ENCODE measurements at regions not wholly inside any gene's neighbourhood (a gene's known extent, or its start where the extent isn't known, plus 50 kb on each side); places are given as distances from the start of the nearest gene placed in this dataset.
"Not testable (repeated sequence)": the region's sequence is repeated elsewhere in the genome, so short reads cannot be mapped to it uniquely, and the experiment has no call there.

DNA sequence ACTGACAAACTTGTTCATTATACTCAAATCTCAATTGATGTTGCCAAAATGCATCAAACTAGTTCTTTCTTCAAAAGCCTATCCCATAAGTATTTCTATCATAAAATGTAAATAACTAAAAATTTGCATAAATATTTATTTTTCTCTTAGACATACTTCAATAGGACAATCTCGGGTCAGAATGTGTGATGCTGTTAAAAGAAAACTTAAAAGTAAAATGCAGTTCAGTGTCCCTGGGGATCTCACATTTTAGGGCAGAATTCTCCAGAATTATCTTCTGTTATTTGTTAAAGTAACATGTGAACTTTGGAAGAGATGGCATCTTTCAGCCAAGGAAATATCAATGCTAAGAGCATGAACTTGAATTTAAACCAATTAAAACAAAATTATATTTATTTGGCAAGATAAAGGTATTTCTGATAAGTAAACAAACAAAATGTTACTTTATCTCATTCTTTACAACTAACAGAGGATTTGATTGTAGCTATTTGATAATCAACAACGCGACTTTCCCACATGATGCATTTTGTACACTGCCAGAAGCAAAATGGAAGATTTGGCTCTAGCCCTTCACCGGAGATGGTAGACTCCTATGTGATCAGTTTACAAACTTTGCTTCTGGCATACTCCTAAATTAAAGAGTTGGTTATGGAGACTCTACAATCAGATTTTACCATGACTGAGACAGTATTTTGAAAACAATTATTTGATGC lies 169.5 kb upstream of the EDNRB start:
- no peak for DNase-seq (ENCODE audit: low read depth)

DNA sequence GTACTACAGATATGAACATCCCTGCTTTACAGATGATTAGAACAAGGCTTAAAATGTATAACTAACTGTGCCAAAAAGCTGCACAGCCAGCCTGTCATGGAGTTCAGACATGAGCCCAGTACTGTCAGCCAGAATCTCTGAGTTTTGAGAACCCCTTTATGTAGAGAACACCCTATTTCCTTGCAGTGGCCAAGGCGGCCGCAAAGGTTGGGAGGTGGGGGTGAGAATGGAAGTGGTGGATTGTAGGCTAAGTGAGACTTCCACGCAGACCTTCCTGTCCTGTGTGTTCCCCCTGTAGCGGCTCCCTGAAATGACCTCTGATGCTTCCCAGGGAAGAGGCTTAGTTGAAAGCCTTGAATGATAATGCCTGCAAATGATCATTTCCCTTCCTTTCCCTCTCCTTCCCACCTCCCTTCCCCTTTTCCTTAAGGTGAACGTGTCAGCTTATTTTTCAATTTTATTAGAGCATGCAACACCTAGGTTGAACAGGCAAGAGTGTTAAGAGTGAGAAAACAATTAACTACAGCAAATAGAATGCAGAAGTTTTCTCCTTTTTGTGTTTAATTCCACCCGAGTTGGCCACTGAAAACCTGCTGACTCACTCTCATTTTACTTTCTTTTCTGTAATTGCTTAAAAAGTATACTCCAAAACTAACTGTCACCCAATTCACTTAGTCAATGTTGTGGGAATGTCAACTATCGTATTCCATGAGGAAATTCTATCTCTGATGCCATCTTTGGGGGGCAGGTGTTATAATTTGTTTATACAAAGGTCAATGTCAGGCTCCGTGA lies 167.0 kb upstream of the EDNRB start:
- DNase-seq (ENCODE audit: low read depth) = no peak

DNA sequence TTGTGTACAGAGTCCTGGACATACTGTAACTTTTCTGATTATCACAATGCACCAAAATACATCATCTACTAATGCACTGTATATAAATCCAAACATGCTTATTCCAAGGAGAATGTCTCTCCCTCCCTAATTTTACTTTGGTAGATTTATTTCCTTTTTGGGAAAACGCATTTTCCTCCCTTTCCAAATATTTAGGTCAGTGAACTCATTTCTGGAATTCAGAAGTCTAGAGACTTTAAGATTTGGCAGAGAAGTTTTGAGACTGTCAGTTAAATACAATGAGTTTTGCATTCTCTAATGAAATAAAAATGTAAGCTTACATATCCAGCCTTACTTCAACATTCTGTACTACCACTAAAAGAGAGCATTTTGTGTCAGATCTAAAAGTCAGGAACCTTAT lies 165.8 kb upstream of the EDNRB start:
- no peak for DNase-seq (ENCODE audit: low read depth)

DNA sequence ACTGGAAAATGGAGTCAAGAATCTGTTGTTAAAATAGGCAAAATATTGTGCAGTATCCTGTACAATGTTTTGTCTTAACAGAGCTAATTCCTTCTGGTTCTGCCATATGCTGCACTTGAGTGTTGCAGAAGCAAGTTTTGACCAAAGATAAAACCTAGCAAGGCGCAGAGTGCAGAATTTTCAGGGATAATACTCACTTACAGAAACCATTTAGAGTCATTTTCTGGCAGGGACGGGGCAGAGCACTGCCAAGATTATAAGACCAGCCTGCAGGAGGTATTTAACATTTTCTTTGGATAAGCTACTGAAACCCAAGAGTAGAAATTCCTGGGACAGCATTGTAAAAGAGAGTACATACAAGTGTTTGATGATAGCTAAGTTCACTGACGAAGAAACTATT lies 159.5 kb upstream of the EDNRB start:
- DNase-seq (ENCODE audit: low read depth) = no peak

DNA sequence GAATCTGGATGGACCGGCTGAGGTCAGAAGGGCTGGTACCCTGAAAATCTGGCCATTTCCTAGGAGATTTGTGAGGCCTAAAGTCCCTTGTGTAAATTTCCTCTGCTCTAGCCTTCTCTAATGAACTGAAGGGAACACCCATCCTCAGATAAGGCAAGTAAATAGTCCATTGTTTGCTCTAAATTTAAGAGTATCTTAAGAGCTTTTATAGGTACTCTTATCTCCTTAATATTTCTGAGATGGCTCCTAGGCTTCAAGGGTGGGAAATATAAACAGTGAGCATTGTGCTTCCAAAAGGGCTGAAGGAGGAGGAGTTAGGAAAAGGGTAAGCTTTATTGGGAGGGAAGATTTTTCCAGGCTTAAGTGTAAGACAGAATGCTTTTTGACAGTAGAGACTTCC lies 148.7 kb upstream of the EDNRB start:
- no peak for DNase-seq (ENCODE audit: low read depth)

DNA sequence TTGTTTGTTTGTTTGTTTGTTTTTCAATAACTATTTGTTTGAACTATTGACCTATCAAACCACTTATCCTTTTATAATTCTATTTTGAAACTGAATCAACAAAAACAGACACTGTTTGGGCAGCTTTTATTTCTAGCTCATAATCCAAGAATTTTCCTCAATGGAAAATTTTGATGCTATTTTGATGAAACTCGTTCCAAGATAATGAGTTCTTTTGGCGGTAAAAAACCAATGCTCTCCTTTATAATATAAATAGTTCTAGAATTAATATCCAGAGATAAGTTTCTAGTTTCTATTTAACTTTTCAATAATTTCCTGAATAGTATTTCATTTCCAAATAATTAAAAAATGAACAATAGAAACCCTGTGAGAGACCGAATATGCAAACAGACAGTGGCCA lies 146.5 kb upstream of the EDNRB start:
- DNase-seq (ENCODE audit: low read depth) = no peak

DNA sequence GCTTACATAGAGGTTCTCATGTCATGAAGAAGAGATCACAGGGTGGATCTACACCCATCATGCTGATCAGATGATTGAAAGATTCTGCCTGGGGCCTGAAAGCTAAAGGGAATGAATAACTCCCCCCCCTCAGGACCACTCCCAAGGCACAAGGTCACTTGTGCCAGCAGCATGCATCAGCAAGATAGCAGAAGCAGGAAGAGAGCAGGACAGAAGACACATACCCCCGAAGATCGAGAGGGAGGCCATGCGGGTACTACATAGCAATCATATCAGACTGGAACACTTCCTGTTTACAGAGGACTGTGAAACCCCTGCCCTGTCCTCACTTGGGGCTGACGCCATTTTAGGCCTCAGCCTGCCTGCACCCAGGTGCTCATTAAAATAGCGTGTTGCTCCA lies 143.2 kb upstream of the EDNRB start:
- no peak for DNase-seq (ENCODE audit: low read depth)

DNA sequence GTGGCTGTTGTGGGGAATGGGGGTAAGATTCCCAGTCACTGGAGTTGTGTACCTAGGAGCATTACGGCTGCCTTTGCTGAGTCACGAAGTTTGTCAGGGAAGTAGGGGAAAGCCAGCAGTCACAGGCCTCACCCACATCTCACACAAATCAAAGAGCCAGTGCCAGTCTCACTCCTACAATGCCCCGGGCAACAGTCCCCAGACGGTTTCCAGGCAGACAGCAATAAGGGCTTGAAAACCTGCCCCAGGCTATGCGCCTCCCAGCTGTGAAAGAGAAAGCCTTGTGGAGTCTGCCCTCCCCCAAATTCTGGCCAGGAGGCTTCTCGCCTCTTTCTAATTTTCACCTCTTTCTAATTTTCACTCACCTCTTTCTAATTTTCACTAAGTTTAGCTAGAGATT lies 142.3 kb upstream of the EDNRB start:
- peak; percentile 7 for DNase-seq (ENCODE audit: low read depth)

DNA sequence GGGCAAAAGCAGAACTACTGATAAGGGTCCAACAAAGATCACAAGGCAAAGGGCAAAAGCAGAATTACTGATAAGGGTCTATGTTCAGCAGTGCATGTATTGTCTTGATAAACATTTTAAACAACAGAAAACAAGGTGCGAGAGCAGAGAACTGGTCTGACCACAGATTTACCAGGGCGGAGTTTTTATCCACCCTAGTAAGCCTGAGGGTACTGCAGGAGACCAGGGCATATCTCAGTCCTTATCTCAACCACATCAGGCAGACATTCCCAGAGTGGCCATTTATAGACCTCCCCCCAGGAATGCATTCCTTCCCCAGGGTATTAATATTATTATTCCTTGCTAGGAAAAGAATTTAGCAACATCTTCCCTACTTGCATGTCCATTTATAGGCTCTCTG lies 138.2 kb upstream of the EDNRB start:
- not testable (repeated sequence) for DNase-seq (ENCODE audit: low read depth)

DNA sequence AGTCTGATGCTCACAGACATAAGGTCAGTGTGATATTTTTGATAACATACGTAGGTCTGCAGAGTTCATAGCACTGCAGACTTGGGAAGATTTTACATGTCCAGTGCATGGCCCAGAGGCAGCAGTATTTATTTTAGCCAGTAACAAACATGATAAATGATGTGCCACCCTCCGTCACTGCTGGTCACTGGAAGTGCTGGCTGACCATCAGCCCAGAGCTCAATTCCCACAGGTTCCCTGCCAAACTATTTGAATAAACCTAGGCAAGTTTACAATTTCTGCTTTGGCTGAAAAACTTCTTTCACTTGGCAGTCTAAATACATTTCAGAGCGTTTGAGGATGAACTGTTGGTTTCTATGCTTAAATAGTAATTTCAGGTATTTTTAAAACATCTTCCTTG lies 135.5 kb upstream of the EDNRB start:
- DNase-seq (ENCODE audit: low read depth) = no peak

DNA sequence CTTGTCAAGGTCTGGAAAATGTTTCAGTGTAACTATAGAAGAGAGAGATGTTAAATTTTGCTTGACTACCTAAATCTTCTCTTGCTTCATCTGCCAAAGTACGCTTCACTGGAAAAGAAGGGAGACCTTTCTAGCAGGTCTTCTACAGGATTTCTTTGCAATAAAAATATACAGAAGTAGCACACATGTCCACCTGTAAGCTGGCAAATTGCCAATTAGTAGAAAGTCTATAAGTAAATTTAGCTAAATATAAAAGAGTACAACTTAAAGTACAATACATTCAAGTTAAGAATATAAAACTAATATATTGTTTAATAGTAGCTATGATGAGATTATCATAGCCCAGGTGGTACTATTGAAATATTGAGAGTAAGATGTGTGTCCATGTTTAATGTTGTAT lies 128.5 kb upstream of the EDNRB start:
- no peak for DNase-seq (ENCODE audit: low read depth)

DNA sequence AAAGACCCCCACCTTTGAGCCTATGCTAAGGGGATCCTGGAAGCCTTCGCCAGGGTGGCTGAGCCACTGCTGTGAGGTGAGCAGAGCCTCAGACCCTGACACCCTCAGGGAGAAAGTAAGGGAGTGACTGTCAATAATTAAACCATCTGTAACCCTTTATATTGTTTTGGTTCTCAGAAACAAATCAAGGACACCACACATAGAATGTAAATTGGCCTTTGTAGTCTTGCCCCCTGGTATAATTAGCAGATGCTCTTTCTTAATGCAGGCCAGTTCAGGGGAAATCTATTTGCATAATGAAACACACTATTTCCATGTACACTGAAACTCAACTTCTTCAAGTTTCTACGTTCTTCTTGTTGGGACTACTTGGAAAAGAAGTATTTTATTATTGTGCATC lies 127.7 kb upstream of the EDNRB start:
- DNase-seq (ENCODE audit: low read depth) = no peak

DNA sequence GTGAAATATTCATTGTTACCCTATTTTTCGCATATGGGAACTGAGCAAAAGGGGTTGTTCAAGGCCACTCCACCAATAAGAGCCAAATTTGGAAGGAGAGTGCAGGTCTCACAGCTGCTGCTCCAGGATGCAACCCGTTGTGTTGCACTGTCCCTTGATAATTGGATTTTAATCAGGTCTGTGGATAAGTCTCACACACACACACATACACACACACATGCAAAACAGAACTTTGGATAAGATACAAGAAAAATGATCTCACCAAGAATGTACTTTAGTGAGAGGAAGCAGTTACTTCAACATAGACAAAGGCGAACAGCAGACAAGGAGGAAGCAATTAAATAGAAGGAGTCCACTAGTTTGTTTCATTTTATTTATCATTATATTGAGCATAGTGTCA lies 127.3 kb upstream of the EDNRB start:
- DNase-seq (ENCODE audit: low read depth) = no peak

DNA sequence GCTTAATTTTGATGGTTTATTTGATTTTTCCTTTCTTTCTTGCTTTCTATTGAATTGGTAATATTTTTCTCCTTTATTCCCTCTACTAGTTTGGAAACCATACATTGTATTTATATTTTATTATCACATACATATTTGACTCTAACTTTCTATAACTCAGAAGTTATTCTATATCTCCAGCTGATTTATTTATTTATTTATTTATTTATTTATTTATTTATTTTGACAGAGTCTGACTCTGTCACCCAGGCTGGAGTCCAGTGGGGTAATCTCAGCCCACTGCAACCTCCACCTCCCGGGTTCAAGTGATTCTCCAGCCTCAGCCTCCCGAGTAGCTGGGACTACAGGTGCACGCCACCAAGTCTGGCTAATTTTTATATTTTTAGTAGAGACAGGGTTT lies 122.7 kb upstream of the EDNRB start:
- not testable (repeated sequence) for DNase-seq (ENCODE audit: low read depth)

DNA sequence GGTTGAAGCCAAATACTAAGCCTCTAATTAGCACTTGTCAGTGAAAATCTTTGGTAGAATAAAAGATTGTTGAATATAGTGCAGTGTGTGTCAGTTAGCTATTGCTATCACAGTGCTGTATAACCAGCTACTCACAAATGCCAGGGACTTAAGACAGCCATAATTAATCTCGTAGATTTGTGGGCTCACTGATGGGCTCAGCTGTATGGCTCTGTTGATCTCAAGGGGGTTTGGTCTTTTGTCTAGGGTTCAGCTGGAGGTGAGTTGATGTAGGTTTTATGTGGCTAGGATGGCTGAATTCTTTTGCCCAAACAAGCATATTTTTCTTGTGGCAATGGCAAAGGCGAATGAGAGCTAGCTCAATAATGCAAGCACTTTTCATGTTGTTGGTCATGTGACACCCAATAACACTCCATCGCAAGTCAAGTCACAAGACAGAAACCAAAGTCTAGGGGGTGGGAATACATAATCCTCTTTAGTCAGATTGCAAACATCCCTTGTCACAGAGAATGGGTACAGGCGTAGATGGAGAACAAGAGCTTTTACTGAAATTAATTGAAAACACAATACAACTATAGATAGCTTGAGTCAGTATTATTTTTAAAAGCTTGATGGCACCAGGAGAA lies 121.7 kb upstream of the EDNRB start:
- no peak for DNase-seq (ENCODE audit: low read depth)

DNA sequence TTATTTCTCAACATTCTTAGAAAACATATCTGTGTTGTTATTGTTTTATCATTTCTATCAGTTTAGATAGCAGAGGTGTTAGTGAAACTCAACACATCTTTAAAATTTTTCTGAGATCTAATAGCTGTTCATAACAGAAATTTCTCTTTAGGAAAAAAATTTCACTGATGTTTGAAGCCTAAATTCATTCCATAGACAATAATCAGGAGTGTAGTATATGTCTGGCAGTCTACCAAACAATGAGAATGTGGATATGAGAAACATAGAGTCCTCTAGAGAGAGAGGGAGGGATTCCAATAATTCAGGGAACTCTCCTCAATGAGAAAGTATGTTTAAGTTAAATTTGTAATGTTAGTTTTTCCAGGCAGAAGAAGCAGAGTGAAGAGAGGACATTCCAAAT lies 118.2 kb upstream of the EDNRB start:
- no peak for DNase-seq (ENCODE audit: low read depth)

DNA sequence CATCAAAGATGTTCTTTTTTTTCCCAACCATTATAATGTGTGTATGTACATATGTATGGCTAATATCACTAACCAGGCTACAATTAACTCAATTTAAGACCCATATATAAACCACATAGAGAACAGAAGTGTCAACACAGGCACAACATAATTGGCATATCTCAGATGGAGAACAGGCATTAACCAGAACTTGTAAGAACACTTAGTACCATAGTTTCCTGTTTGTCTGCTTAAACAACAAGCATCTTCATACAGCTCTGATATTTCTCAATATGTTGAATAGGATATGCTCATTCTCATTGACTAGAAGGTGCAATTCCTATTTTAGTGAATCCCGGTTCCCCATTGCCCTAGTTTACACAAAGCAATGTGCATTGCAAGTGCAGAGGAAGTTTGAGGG lies 116.9 kb upstream of the EDNRB start:
- DNase-seq (ENCODE audit: low read depth) = no peak

DNA sequence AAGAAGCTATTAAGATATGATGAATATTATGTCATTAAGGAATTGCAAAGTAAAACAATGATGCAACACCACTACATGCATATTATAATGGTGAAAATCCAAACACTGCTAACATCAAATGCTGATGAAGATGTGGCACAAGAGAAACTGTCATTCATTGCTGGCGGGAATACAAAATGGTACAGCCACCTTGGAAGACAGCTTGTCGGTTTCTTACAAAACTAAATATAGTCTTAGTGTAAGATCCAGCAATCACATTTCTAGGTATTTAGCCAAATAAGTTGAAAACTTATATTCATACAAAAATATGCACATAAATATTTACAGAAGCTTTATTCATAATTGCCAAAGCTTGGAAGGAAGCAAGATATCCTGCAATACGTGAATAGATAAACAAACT lies 114.9 kb upstream of the EDNRB start:
- DNase-seq (ENCODE audit: low read depth) = no peak

DNA sequence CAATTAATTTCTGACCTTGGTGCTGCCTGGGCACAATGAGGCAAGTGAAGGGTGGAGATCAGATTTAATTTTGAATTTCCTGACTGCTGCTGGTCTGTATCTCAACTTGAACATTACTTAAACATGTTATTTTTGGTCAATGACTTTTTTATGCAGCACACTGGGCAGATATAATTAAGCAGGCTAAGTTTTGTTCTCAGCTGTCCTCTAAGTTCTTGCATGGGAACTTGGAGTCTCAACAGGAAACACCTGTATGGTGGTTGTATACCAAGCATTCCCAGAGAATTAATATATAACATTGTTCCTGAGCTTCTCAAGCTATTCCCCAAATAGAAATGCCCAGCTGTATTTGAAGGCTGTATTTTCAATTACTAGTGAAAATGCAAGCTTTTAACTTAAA lies 113.5 kb upstream of the EDNRB start:
- no peak for DNase-seq (ENCODE audit: low read depth)

DNA sequence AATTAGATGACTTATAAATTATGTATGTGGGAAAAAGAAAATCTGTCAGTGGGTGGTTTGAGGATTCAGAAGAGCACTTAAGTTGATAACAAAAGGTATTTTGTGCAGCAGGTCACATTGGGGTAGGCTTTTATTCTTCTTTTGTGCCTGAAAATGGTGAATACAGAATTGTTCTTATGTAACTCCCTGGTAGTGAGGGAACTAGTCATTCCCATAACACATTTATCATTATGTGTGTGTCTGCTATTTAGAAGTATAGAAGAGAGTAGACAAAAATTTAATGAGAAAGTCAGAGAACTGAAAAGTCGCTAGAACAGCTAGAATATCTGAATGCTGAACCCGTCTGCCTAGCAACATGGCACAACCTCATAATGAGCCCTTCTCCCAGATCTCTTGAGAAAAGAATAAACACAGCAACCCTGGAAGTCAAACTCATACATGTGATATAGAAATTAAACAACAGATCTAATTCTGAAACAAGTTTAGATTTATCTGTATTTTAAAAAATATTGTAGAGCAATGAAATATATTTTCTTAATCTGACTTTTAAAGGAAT lies 111.8 kb upstream of the EDNRB start:
- no peak for DNase-seq (ENCODE audit: low read depth)

DNA sequence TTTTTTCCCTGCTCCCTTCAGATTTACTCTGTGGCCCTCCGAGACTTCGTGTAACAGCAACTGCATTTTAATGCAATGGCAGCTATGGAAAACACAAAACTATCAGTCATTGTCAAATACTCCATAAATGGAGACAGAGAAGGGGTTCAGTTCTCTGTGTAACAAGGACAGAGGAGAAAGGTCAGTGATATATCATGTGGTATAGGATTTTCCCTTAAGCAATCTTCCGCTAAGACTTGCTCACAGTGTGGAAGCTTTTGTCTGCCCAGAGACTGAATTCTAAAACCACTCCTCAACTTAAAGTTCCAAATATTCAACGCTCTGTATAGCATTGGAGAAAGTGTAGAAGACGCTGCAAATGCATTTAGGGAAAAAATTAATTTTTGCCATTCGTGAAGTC lies 111.3 kb upstream of the EDNRB start:
- no peak for DNase-seq (ENCODE audit: low read depth)

DNA sequence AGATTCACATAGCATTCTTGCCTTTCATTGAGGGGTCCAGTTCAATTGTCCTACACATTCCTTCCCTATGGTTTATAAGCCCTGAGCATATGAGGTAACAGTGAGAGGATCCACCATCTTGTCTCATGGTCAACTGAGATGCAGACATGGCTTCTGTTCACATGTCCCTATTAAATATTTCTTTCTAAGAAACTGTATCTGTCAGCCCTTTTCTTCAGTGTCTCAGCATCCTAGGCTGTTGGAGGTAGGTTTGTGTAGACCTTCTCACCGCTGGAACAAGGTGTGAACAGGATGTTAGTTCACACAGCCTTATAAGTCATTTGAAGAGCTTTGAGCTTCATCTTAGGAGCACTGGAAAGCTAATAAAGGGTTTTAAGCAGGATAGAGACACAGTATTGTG lies 110.3 kb upstream of the EDNRB start:
- no peak for DNase-seq (ENCODE audit: low read depth)

DNA sequence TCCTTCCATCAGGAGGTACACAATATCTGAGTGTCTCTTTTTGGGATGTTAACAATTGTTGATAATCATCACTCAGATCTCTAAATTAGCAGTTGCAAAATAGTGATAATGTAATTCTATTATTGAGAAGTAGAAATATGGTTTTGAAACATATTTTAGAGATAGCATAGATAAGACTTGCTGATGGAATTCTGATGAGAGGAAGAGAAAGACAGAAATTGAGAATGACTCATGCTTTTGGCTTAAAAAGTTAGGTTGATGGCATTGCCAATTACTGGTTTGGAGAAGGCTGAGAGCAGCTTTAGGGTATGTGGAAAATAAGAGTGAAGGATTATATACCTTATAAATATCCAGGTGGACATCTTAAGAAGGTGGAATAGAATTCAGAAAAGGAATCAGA lies 106.4 kb upstream of the EDNRB start:
- no peak for DNase-seq (ENCODE audit: low read depth)

All from HT1080 (cell line).